ENCODE measurements at regions not wholly inside any gene's neighbourhood (a gene's known extent, or its start where the extent isn't known, plus 50 kb on each side); places are given as distances from the start of the nearest gene placed in this dataset.

GRCh38 chr7:26508481-26508880, 216.8 kb downstream of the SNX10 start:
- TF ChIP-seq EZH2 (IDR thresholded peaks at IDR 0.05; ENCODE audit: borderline replicate concordance) (no peak), CTCF (IDR thresholded peaks at IDR 0.05; ENCODE audit: poor library complexity) (no peak)

Data from hepatocyte (in vitro differentiated cells).